Stimulated activated CD8-positive, alpha-beta memory T cell treated with anti-CD3 and anti-CD28 coated beads, Interleukin-15, amount 100 ng/mL, for 24 hours (primary cell): ENCODE measurements at regions not wholly inside any gene's neighbourhood (a gene's known extent, or its start where the extent isn't known, plus 50 kb on each side); places are given as distances from the start of the nearest gene placed in this dataset.

ENCODE experiments used
- DNase-seq: peaks from one replicate; pipeline ENCODE4 v3.0.0-alpha.2; 2020; ENCODE audit warnings: low read depth

GRCh38 chr5:74378464-74378863, 262.1 kb downstream of the ENC1 start:
- DNase-seq: no peak

- no peak for DNase-seq
Measured at GRCh38 chr5:74376187-74376586, 264.3 kb downstream of the ENC1 start.

GRCh38 chr5:74375271-74375670, 265.3 kb downstream of the ENC1 start:
- no peak for DNase-seq

GRCh38 chr5:74374656-74375055, 265.9 kb downstream of the ENC1 start:
- DNase-seq: no peak

GRCh38 chr5:74373076-74373475, 267.5 kb downstream of the ENC1 start:
- no peak for DNase-seq

- DNase-seq: no peak
Measured at GRCh38 chr5:74372502-74373064, 267.9 kb downstream of the ENC1 start.

GRCh38 chr5:74372051-74372450, 268.5 kb downstream of the ENC1 start:
- DNase-seq: no peak

GRCh38 chr5:74371621-74372020, 268.9 kb downstream of the ENC1 start:
- no peak for DNase-seq

GRCh38 chr5:74370168-74370567, 270.4 kb downstream of the ENC1 start:
- no peak for DNase-seq

GRCh38 chr5:74369173-74369572, 271.4 kb downstream of the ENC1 start:
- DNase-seq: no peak

GRCh38 chr5:74367934-74368333, 272.6 kb downstream of the ENC1 start:
- DNase-seq: no peak

GRCh38 chr5:74367241-74367733, 273.2 kb downstream of the ENC1 start:
- no peak for DNase-seq

- no peak for DNase-seq
Measured at GRCh38 chr5:74365723-74366122, 274.8 kb downstream of the ENC1 start.

GRCh38 chr5:74364507-74364906, 276.0 kb downstream of the ENC1 start:
- no peak for DNase-seq

GRCh38 chr5:74363603-74364205, 276.8 kb downstream of the ENC1 start:
- DNase-seq: no peak

GRCh38 chr5:74361406-74362358, 278.8 kb downstream of the ENC1 start:
- DNase-seq: no peak

GRCh38 chr5:74360535-74361210, 279.9 kb downstream of the ENC1 start:
- DNase-seq: no peak

- no peak for DNase-seq
Measured at GRCh38 chr5:74357827-74358226, 282.7 kb downstream of the ENC1 start.

GRCh38 chr5:74356009-74356695, 284.4 kb downstream of the ENC1 start:
- no peak for DNase-seq

- DNase-seq: no peak
Measured at GRCh38 chr5:74355041-74355824, 285.3 kb downstream of the ENC1 start.

GRCh38 chr5:74352256-74352655, 288.3 kb downstream of the ENC1 start:
- DNase-seq: no peak
